GM18511 (cell line): ENCODE measurements at regions not wholly inside any gene's neighbourhood (a gene's known extent, or its start where the extent isn't known, plus 50 kb on each side); places are given as distances from the start of the nearest gene placed in this dataset.
"Not testable (repeated sequence)": the region's sequence is repeated elsewhere in the genome, so short reads cannot be mapped to it uniquely, and the experiment has no call there.

ENCODE experiments used
- ATAC-seq: cut with Tn5 transposase; IDR thresholded peaks from one replicate; pipeline ENCODE4 v1.9.1; 2021; ENCODE audit warnings: mild to moderate bottlenecking, moderate library complexity; ENCODE audit not compliant: unreplicated experiment

GRCh38 chr11:98060759-98061158 lies 960.0 kb upstream of the CNTN5 start:
- no peak for ATAC-seq

DNA sequence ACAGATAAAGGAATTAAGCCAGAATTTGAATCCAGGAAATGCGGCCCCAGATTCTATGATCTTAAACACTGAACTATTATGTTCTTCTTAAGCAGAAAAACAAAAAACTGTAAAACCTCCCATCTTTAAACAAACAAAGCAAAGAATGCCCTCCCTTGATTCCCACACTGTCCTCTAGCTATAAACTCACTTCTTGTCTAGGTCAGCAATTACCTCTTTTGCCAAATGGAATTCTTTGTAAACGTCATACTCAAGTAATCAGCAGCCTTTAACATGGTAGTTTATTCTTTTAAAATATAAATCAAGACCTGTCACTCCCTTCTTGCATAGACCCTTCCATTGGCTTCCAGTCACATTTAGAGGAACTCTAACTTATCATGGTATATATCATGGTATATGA lies 958.9 kb upstream of the CNTN5 start:
- no peak for ATAC-seq

DNA sequence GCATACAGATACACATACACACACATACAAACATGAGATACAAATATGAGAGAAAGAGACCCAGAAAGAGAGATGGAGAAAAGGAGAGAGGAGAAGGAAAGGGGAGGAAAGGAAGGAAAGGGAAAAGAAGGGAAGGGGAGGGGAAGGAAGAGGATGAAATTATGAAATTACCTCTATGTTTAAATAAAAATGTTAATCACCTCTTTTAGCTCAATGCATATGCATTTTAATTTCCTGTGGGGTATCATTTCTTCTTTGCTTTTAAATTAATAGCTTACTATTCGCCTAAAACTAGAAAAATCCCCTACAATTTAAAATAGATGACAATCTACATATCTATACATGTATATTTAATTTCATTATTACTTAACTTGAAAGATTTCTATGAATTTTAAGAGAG lies 958.0 kb upstream of the CNTN5 start:
- ATAC-seq = no peak

DNA sequence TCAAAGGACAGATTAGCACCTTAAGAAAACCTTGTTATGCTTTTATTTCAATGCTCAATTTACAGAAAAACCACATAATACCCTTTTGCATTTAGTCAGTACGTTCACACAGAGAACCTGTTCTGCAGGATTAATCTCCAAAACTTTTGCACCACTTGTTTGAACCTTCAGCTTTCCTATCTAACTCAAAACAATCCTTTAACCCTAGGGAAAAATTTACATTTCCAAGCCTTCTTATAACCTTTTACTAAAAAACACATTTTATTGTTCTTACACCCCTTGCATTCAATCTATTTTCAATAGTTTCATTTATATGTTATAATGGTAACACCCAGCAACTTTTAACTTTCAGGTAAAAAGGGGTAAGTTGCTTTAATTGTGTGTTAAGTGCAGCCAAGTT lies 952.5 kb upstream of the CNTN5 start:
- ATAC-seq = no peak

DNA sequence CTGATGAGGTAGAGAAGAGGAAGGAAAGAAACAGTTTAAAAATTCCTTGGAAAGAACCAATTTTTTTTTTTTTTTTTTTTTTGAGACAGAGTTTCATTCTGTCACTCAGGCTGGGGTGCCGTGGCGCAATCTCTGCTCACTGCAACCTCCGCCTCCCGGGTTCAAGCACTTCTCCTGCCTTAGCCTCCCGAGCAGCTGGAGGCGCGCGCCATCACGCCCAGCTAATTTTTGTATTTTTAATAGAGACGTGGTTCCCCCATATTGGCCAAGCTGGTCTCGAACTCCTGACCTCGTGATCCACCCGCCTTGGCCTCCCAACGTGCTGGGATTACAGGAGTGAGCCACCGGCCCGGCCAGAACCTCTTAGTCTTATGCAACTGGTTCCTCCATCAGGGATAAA lies 951.6 kb upstream of the CNTN5 start:
- ATAC-seq = not testable (repeated sequence)

- ATAC-seq = no peak
These were observed 950.9 kb upstream of the CNTN5 start for GRCh38 chr11:98069861-98070260.

- no peak for ATAC-seq
These were observed 929.8 kb upstream of the CNTN5 start for GRCh38 chr11:98090861-98091505.

DNA sequence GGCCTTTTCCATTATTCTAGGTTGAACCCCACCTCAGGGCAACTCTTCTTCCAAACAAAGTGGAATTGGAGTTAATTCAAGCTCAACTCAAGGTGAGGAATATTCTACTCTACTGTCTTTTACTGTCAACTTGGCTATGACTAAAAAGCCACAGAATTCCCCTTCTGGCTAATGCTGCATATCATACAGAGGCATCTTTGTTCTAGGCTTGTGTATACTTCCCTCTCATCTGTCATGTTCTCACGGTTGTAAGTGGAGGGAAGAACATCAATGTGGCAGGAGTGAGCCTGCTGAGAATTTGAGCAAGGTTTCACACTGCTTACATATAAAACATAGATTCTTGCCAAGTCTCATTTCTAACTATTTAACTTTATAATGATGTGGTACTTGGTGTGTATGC lies 921.4 kb upstream of the CNTN5 start:
- ATAC-seq = no peak

- no peak for ATAC-seq
These were observed 920.1 kb upstream of the CNTN5 start for GRCh38 chr11:98100689-98101088.

DNA sequence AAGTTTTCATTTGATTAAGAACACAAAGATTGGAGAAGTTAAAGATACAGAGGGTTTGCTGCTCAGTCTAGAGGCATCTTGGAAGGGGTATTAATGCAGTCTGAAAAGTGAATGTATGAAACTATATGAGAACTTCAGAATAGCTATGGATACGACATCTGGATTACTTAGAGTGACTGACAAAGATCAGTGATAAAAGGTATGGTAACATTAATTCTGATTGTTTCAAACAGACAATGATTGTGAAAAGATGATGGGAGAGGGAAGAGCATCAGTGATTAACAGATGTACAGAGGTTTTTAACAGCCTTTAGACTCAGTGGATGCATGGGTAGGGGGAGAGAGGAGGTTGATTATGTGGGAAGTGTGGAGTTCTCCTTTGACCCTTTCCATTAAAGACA lies 919.4 kb upstream of the CNTN5 start:
- ATAC-seq = no peak

DNA sequence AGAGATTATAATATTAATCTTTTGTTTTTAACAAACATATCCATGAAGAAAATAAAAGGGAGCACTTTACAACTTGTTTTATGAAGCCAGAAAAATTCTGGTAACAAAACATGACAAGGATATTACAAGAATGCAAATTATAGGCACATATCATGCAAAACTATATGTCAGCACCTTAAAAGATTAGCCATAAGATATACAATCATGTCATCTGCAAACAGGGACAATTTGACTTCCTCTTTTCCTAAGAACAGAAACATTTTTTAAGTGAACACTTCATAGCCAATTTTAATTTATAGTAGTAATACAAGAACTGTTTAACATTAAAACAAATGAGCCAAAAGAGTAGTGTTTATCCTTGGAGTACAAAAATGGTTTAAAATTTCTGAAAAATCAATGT lies 916.5 kb upstream of the CNTN5 start:
- ATAC-seq = no peak

- no peak for ATAC-seq
These were observed 913.0 kb upstream of the CNTN5 start for GRCh38 chr11:98107736-98108135.

GRCh38 chr11:98110030-98110429 lies 910.7 kb upstream of the CNTN5 start:
- ATAC-seq = no peak

DNA sequence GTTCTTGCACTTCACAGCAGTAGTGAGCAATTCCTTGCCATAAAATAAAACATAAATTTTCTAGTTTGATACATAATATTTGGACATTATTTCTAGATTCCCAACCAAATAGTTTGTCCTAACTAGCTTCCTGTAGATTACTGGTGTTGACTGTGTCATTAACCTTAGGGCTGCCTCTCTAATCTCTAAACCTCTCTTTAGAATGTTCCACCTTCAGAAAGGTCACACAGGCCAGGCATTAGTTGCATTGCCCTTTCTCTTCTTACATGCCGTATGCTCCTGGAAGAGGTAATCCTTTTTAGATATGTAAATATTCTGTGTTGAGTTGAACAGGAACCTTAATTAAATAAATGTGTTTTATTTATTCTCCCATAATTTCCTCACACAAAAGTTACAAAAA lies 904.9 kb upstream of the CNTN5 start:
- ATAC-seq = no peak

DNA sequence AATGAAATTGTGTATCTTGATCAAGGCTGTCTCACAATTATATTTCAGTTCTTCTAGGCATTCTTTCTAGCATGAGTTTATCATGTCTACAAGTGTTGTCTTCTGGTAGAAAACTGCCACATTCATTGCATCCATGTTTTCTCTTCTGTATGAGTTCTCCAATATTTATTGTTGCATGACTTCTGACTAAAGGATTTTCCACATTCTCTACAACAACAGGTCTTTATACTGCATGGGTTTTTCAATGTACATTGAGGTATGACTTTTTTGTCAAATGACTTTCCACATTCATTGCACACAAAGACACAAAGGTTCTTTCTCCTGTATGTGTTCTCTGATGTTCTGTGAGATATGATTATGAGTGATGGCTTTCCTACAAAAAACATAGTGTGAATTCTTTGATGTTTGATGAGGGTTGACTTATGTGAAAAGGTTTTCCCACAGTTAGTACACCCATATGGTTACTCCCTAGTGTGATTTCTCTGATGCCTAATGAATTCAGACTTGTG lies 890.6 kb upstream of the CNTN5 start:
- no peak for ATAC-seq

DNA sequence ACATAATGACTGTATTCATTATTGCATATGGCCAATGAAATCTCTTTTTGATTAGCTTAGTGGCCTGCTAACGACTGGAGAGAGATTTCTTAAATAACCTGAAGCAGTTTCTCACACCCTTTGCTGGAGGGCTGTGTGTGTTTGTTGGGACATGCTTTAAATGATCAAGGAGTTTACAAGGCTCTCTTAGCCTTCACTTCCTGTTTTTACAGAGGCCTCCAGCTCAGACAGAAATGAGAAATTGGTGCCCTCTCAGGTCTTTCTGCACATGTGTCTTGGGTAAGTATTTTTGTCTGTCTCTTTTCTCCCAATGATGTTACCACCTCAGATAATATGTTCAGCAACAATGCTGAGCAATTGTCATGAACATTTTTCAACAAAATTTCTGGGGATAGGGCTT lies 884.4 kb upstream of the CNTN5 start:
- ATAC-seq = no peak

- no peak for ATAC-seq
These were observed 883.3 kb upstream of the CNTN5 start for GRCh38 chr11:98137437-98137836.

GRCh38 chr11:98143661-98144060 lies 877.1 kb upstream of the CNTN5 start:
- no peak for ATAC-seq

GRCh38 chr11:98153752-98154151 lies 867.0 kb upstream of the CNTN5 start:
- ATAC-seq = no peak

- no peak for ATAC-seq
These were observed 865.1 kb upstream of the CNTN5 start for GRCh38 chr11:98155696-98156095.

- ATAC-seq = no peak
These were observed 842.8 kb upstream of the CNTN5 start for GRCh38 chr11:98177925-98178324.

DNA sequence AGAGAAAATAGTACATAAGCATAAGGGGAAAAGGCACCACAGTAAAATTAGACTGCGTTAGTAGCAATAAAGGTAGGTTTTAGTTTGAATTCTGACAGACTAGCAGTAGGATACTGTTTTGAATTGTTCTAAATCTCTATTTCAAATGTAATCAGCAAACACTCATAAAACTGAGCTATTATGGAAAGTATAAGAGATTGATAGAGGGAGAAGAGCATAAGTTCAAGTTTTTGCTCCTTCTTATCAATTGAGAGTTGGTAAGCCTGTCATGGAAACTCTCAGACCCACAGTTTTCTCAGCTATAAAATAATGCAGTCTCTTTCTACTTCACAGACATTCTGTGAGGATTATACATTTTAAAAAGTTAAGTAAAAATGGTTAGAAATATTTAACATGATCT lies 840.2 kb upstream of the CNTN5 start:
- no peak for ATAC-seq

GRCh38 chr11:98180921-98181320 lies 839.8 kb upstream of the CNTN5 start:
- no peak for ATAC-seq
